ENCODE measurements at regions not wholly inside any gene's neighbourhood (a gene's known extent, or its start where the extent isn't known, plus 50 kb on each side); places are given as distances from the start of the nearest gene placed in this dataset.
"Not testable (repeated sequence)": the region's sequence is repeated elsewhere in the genome, so short reads cannot be mapped to it uniquely, and the experiment has no call there.

GRCh38 chr20:19834287-19834686 is 76.2 kb downstream of the RIN2 start:
- no peak for DNase-seq (ENCODE audit: low read depth in 1 of 2, low spot score in 1 of 2)

- DNase-seq (ENCODE audit: low read depth in 1 of 2, low spot score in 1 of 2) = no peak
Observed at GRCh38 chr20:19834783-19835182, 76.7 kb downstream of the RIN2 start.

- DNase-seq (ENCODE audit: low read depth in 1 of 2, low spot score in 1 of 2) = no peak
Observed at GRCh38 chr20:19835533-19836222, 77.6 kb downstream of the RIN2 start.

GRCh38 chr20:19838468-19838867 is 80.4 kb downstream of the RIN2 start:
- DNase-seq (ENCODE audit: low read depth in 1 of 2, low spot score in 1 of 2) = no peak

- DNase-seq (ENCODE audit: low read depth in 1 of 2, low spot score in 1 of 2) = no peak
Observed at GRCh38 chr20:19839053-19839452, 81.0 kb downstream of the RIN2 start.

- no peak for DNase-seq (ENCODE audit: low read depth in 1 of 2, low spot score in 1 of 2)
Observed at GRCh38 chr20:19840111-19840710, 82.2 kb downstream of the RIN2 start.

GRCh38 chr20:19841740-19842139 is 83.7 kb downstream of the RIN2 start:
- DNase-seq (ENCODE audit: low read depth in 1 of 2, low spot score in 1 of 2) = no peak

GRCh38 chr20:19844850-19845249 is 86.8 kb downstream of the RIN2 start:
- DNase-seq (ENCODE audit: low read depth in 1 of 2, low spot score in 1 of 2) = not testable (repeated sequence)

- DNase-seq (ENCODE audit: low read depth in 1 of 2, low spot score in 1 of 2) = no peak
Observed at GRCh38 chr20:19847383-19847782, 89.3 kb downstream of the RIN2 start.

- DNase-seq (ENCODE audit: low read depth in 1 of 2, low spot score in 1 of 2) = no peak
Observed at GRCh38 chr20:19849341-19850197, 91.5 kb downstream of the RIN2 start.

GRCh38 chr20:19850198-19850533 is 92.1 kb downstream of the RIN2 start:
- no peak for DNase-seq (ENCODE audit: low read depth in 1 of 2, low spot score in 1 of 2)

GRCh38 chr20:19851861-19852260 is 93.8 kb downstream of the RIN2 start:
- no peak for DNase-seq (ENCODE audit: low read depth in 1 of 2, low spot score in 1 of 2)

- no peak for DNase-seq (ENCODE audit: low read depth in 1 of 2, low spot score in 1 of 2)
Observed at GRCh38 chr20:19855416-19855815, 97.4 kb downstream of the RIN2 start.

GRCh38 chr20:19858466-19859371 is 100.7 kb downstream of the RIN2 start:
- DNase-seq (ENCODE audit: low read depth in 1 of 2, low spot score in 1 of 2) = no peak

- no peak for DNase-seq (ENCODE audit: low read depth in 1 of 2, low spot score in 1 of 2)
Observed at GRCh38 chr20:19859444-19859843, 101.4 kb downstream of the RIN2 start.

GRCh38 chr20:19860737-19861136 is 102.7 kb downstream of the RIN2 start:
- DNase-seq (ENCODE audit: low read depth in 1 of 2, low spot score in 1 of 2) = no peak

- DNase-seq (ENCODE audit: low read depth in 1 of 2, low spot score in 1 of 2) = no peak
Observed at GRCh38 chr20:19861147-19861759, 103.2 kb downstream of the RIN2 start.

GRCh38 chr20:19864130-19864529 is 106.1 kb downstream of the RIN2 start:
- DNase-seq (ENCODE audit: low read depth in 1 of 2, low spot score in 1 of 2) = no peak

- no peak for DNase-seq (ENCODE audit: low read depth in 1 of 2, low spot score in 1 of 2)
Observed at GRCh38 chr20:19866070-19866469, 108.0 kb downstream of the RIN2 start.

- DNase-seq (ENCODE audit: low read depth in 1 of 2, low spot score in 1 of 2) = no peak
Observed at GRCh38 chr20:19867074-19867473, 109.0 kb downstream of the RIN2 start.

GRCh38 chr20:19867940-19868371 is 109.9 kb downstream of the RIN2 start:
- no peak for DNase-seq (ENCODE audit: low read depth in 1 of 2, low spot score in 1 of 2)
